ENCODE measurements at regions not wholly inside any gene's neighbourhood (a gene's known extent, or its start where the extent isn't known, plus 50 kb on each side); places are given as distances from the start of the nearest gene placed in this dataset.

GRCh38 chr17:73962308-73962707 is 241.2 kb upstream of the RPL38 start:
- DNase-seq: no peak

- no peak for DNase-seq
These were observed 234.8 kb upstream of the RPL38 start for GRCh38 chr17:73968680-73969079.

- DNase-seq: no peak
These were observed 233.5 kb upstream of the RPL38 start for GRCh38 chr17:73969956-73970355.

- no peak for DNase-seq
These were observed 232.4 kb upstream of the RPL38 start for GRCh38 chr17:73971127-73971526.

- DNase-seq: no peak
These were observed 231.4 kb upstream of the RPL38 start for GRCh38 chr17:73972056-73972455.

- no peak for DNase-seq
These were observed 230.6 kb upstream of the RPL38 start for GRCh38 chr17:73972901-73973300.

GRCh38 chr17:73973586-73974409 is 229.7 kb upstream of the RPL38 start:
- peak; percentile 53 for DNase-seq

GRCh38 chr17:73974536-73974935 is 228.9 kb upstream of the RPL38 start:
- DNase-seq: no peak

- DNase-seq: no peak
These were observed 227.3 kb upstream of the RPL38 start for GRCh38 chr17:73976147-73976546.

GRCh38 chr17:73976676-73977521 is 226.6 kb upstream of the RPL38 start:
- DNase-seq: peak; percentile 92

GRCh38 chr17:73980517-73980916 is 223.0 kb upstream of the RPL38 start:
- no peak for DNase-seq

GRCh38 chr17:73982871-73983270 is 220.6 kb upstream of the RPL38 start:
- DNase-seq: no peak

GRCh38 chr17:73983621-73984400 is 219.7 kb upstream of the RPL38 start:
- DNase-seq: no peak

- DNase-seq: no peak
These were observed 218.5 kb upstream of the RPL38 start for GRCh38 chr17:73984941-73985340.

GRCh38 chr17:73985466-73986015 is 217.9 kb upstream of the RPL38 start:
- DNase-seq: no peak

- DNase-seq: peak; percentile 38
These were observed 216.8 kb upstream of the RPL38 start for GRCh38 chr17:73986641-73987177.

GRCh38 chr17:73987395-73987794 is 216.1 kb upstream of the RPL38 start:
- no peak for DNase-seq

- DNase-seq: no peak
These were observed 215.5 kb upstream of the RPL38 start for GRCh38 chr17:73987845-73988509.

GRCh38 chr17:73989671-73990070 is 213.8 kb upstream of the RPL38 start:
- no peak for DNase-seq

- no peak for DNase-seq
These were observed 213.2 kb upstream of the RPL38 start for GRCh38 chr17:73990290-73990689.

- DNase-seq: peak; percentile 61
These were observed 212.2 kb upstream of the RPL38 start for GRCh38 chr17:73991260-73991659.

GRCh38 chr17:73994946-73995345 is 208.5 kb upstream of the RPL38 start:
- no peak for DNase-seq
